H1 (cell line): ENCODE measurements at regions not wholly inside any gene's neighbourhood (a gene's known extent, or its start where the extent isn't known, plus 50 kb on each side); places are given as distances from the start of the nearest gene placed in this dataset.

Experiments used
- CTCF ChIA-PET: fragments of 300-600 bp; sonication (Branson Sonifier 250); formaldehyde crosslinking; loops from one replicate; lab custom pipeline; 2021; ENCODE audit not compliant: partially characterized antibody; lab: Charles Lee
- POLR2A ChIA-PET: fragments of 300-600 bp; sonication (Branson Sonifier 250); formaldehyde crosslinking; loops from one replicate; lab custom pipeline; 2021; ENCODE audit warnings: inconsistent platforms; ENCODE audit not compliant: partially characterized antibody; lab: Charles Lee
- DNase-seq, 2 experiments: peaks; one replicate each; pipeline versions ENCODE4 v3.0.0 to v3.0.0-alpha.2; 2010 to 2022; ENCODE audit warnings: low spot score in 2 of 2, low read depth in 1 of 2, mixed read lengths in 1 of 2
- FAIRE-seq: peaks from 2 replicates; lab custom pipeline; 2011; peaks lifted over from hg19 to GRCh38; lab: Jason Lieb, UNC
- H2AFZ ChIP-seq: 2 replicates; pipeline ENCODE4 v1.8.1; 2012; ENCODE audit warnings: low read length, inconsistent platforms
- H2AK5ac ChIP-seq: 2 replicates; pipeline ENCODE4 v1.6.1; 2013; ENCODE audit warnings: low read depth, low read length
- H2BK120ac ChIP-seq: replicated peaks from 2 replicates; pipeline ENCODE3; 2013; ENCODE audit warnings: low read depth, low read length, inconsistent platforms
- H2BK12ac ChIP-seq: 2 replicates; pipeline ENCODE4 v1.6.1; 2013; ENCODE audit warnings: low read depth, low read length
- H2BK15ac ChIP-seq: 2 replicates; pipeline ENCODE4 v1.6.1; 2013; ENCODE audit warnings: low read length
- H2BK20ac ChIP-seq: 2 replicates; pipeline ENCODE4 v1.6.1; 2013; ENCODE audit warnings: low read length
- H2BK5ac ChIP-seq: 2 replicates; pipeline ENCODE4 v1.6.1; 2013; ENCODE audit warnings: low read depth, low read length
- H3K14ac ChIP-seq: 2 replicates; pipeline ENCODE4 v1.6.1; 2013; ENCODE audit warnings: inconsistent platforms; ENCODE audit not compliant: insufficient read length
- H3K18ac ChIP-seq: 2 replicates; pipeline ENCODE4 v1.6.1; 2013; ENCODE audit warnings: low read length; ENCODE audit errors: extremely low read depth
- H3K23ac ChIP-seq: 2 replicates; pipeline ENCODE4 v1.6.1; 2013; ENCODE audit warnings: inconsistent platforms; ENCODE audit not compliant: insufficient read length
- H3K23me2 ChIP-seq: 2 replicates; pipeline ENCODE4 v1.6.1; 2013; ENCODE audit warnings: low read depth, low read length
- H3K27ac ChIP-seq: 2 replicates; pipeline ENCODE4 v1.6.1; 2011; ENCODE audit warnings: low read depth, low read length, inconsistent platforms
- H3K27me3 ChIP-seq, 4 experiments: replicated peaks in 1 of 4; 1 replicate in 1 of 4; 2 replicates in 3 of 4; pipeline versions ENCODE4 v1.6.1 to v1.8.1; 2011 to 2013; ENCODE audit warnings: low read length in 3 of 4, mild to moderate bottlenecking in 3 of 4, inconsistent platforms in 2 of 4, mixed read lengths in 2 of 4, moderate library complexity in 1 of 4; ENCODE audit not compliant: control insufficient read depth in 3 of 4, insufficient read depth in 3 of 4; ENCODE audit errors: extremely low read depth in 1 of 4
- H3K36me3 ChIP-seq, 4 experiments: 2 replicates each; pipeline versions ENCODE4 v1.6.1 to v1.8.1; 2011 to 2013; ENCODE audit warnings: mild to moderate bottlenecking in 4 of 4, low read length in 3 of 4, moderate library complexity in 2 of 4, control low read depth in 1 of 4, inconsistent platforms in 1 of 4; ENCODE audit not compliant: insufficient read depth in 4 of 4, control insufficient read depth in 2 of 4
- H3K4ac ChIP-seq: replicated peaks from 2 replicates; pipeline ENCODE3; 2013; ENCODE audit warnings: low read length, low read depth, mixed read lengths, inconsistent platforms; ENCODE audit not compliant: insufficient read length
- H3K4me1 ChIP-seq, 4 experiments: replicated peaks in 1 of 4; 1 replicate in 1 of 4; 2 replicates in 3 of 4; pipeline versions ENCODE4 v1.6.1 to v1.8.1; 2011 to 2013; ENCODE audit warnings: low read length in 3 of 4, inconsistent platforms in 2 of 4, mixed read lengths in 1 of 4; ENCODE audit not compliant: insufficient read depth in 4 of 4, control insufficient read depth in 3 of 4
- H3K4me2 ChIP-seq, 2 experiments: 2 replicates each; pipeline versions ENCODE4 v1.6.1 to v1.8.1; 2011 to 2013; ENCODE audit warnings: low read depth in 2 of 2, low read length in 2 of 2, control low read depth in 1 of 2, inconsistent platforms in 1 of 2, mild to moderate bottlenecking in 1 of 2; ENCODE audit not compliant: insufficient read depth in 1 of 2
- H3K4me3 ChIP-seq, 4 experiments: fragments of 200-600, 300-600 bp in 1 of 4; sonication (generic), shearing (Covaris generic), sonication (Bioruptor Twin) in 1 of 4; 2 replicates each; pipeline versions ENCODE4 v1.5.1 to v1.8.1; 2011 to 2016; ENCODE audit warnings: low read length in 4 of 4, low read depth in 3 of 4, control low read depth in 2 of 4, inconsistent platforms in 2 of 4, mild to moderate bottlenecking in 2 of 4, mixed read lengths in 1 of 4, moderate library complexity in 1 of 4; ENCODE audit not compliant: insufficient read depth in 2 of 4; ENCODE audit errors: extremely low read depth in 1 of 4
- H3K56ac ChIP-seq: replicated peaks from 2 replicates; pipeline ENCODE3; 2013; ENCODE audit warnings: low read depth, mild to moderate bottlenecking, mixed read lengths, low read length, inconsistent platforms; ENCODE audit not compliant: insufficient read length
- H3K79me1 ChIP-seq: 2 replicates; pipeline ENCODE4 v1.6.1; 2013; ENCODE audit warnings: low read depth, low read length, control low read depth
- H3K79me2 ChIP-seq, 2 experiments: 2 replicates each; pipeline versions ENCODE4 v1.6.1 to v1.8.1; 2012 to 2013; ENCODE audit warnings: low read length in 2 of 2, mild to moderate bottlenecking in 2 of 2, inconsistent platforms in 1 of 2; ENCODE audit not compliant: insufficient read depth in 2 of 2, control insufficient read depth in 1 of 2
- H3K9ac ChIP-seq, 4 experiments: replicated peaks in 1 of 4; 1 replicate in 1 of 4; 2 replicates in 3 of 4; pipeline versions ENCODE4 v1.6.1 to v1.8.1; 2011 to 2013; ENCODE audit warnings: low read depth in 3 of 4, low read length in 3 of 4, control low read depth in 2 of 4, mild to moderate bottlenecking in 2 of 4, moderate library complexity in 2 of 4, inconsistent platforms in 1 of 4; ENCODE audit errors: extremely low read depth in 1 of 4
- H3K9me3 ChIP-seq, 2 experiments: 2 replicates each; pipeline versions ENCODE4 v1.6.1 to v1.8.1; 2012 to 2013; ENCODE audit warnings: mild to moderate bottlenecking in 2 of 2, moderate library complexity in 2 of 2, control low read depth in 1 of 2, inconsistent platforms in 1 of 2, low read depth in 1 of 2, low read length in 1 of 2, mixed read lengths in 1 of 2; ENCODE audit not compliant: insufficient read depth in 2 of 2
- H4K20me1 ChIP-seq, 2 experiments: replicated peaks in 1 of 2; 2 replicates each; pipeline versions ENCODE3 to v1.8.1; 2011 to 2013; ENCODE audit warnings: inconsistent platforms in 2 of 2, low read length in 2 of 2, mild to moderate bottlenecking in 1 of 2; ENCODE audit not compliant: insufficient read depth in 2 of 2, control insufficient read depth in 1 of 2
- H4K5ac ChIP-seq: 2 replicates; pipeline ENCODE4 v1.6.1; 2013; ENCODE audit warnings: low read length, low read depth, mixed read lengths, inconsistent platforms; ENCODE audit not compliant: insufficient read length
- H4K8ac ChIP-seq: 2 replicates; pipeline ENCODE4 v1.8.0; 2013; ENCODE audit warnings: mild to moderate bottlenecking, moderate library complexity, low read length, inconsistent platforms; ENCODE audit not compliant: insufficient read depth; ENCODE audit errors: extremely low read depth
- H4K91ac ChIP-seq: replicated peaks from 2 replicates; pipeline ENCODE3; 2013; ENCODE audit warnings: low read length, mixed read lengths, inconsistent platforms; ENCODE audit not compliant: insufficient read length
- CTCF ChIP-seq, 3 experiments: IDR thresholded peaks; 1 replicate in 2 of 3; 2 replicates in 1 of 3; pipeline versions ENCODE4 v1.5.1 to v1.6.1; 2011; ENCODE audit warnings: low read length in 3 of 3, mild to moderate bottlenecking in 3 of 3, inconsistent platforms in 2 of 3, low read depth in 1 of 3, moderate library complexity in 1 of 3; ENCODE audit not compliant: insufficient read depth in 1 of 3; ENCODE audit errors: control extremely low read depth in 1 of 3
- KDM4A ChIP-seq: IDR thresholded peaks from one replicate; pipeline ENCODE4 v1.7.1; 2012; ENCODE audit warnings: low read depth, mild to moderate bottlenecking, moderate library complexity, low read length, inconsistent platforms; ENCODE audit not compliant: severe bottlenecking
- RBBP5 ChIP-seq: IDR thresholded peaks from 2 replicates; pipeline ENCODE4 v1.7.1; 2012; ENCODE audit warnings: low read depth, mild to moderate bottlenecking, inconsistent platforms, low read length, moderate library complexity, borderline replicate concordance
- TAF7 ChIP-seq: optimal IDR thresholded peaks from 2 replicates; pipeline ENCODE3; 2011; ENCODE audit warnings: low read depth, mild to moderate bottlenecking, inconsistent platforms, low read length, moderate library complexity, borderline replicate concordance
- YY1 ChIP-seq: IDR thresholded peaks from 2 replicates; pipeline ENCODE4 v1.6.1; 2011; ENCODE audit warnings: low read depth, mild to moderate bottlenecking, low read length
- WGBS, 2 experiments: shearing (Covaris generic) in 1 of 2; methylation state at CpG; one replicate each; pipeline versions ENCODE4 v1.1.6 to v1.1.7; 2013 to 2015; ENCODE audit warnings: low lambda C conversion rate in 2 of 2, mixed read lengths in 2 of 2, inconsistent platforms in 1 of 2, low coverage in 1 of 2, missing lambda C conversion rate in 1 of 2; ENCODE audit not compliant: insufficient replicate concordance in 2 of 2, insufficient coverage in 1 of 2, insufficient read length in 1 of 2; ENCODE audit errors: extremely low coverage in 1 of 2, missing lambda C conversion rate in 1 of 2; 5-methylcytosine and 5-hydroxymethylcytosine counted together

DNA sequence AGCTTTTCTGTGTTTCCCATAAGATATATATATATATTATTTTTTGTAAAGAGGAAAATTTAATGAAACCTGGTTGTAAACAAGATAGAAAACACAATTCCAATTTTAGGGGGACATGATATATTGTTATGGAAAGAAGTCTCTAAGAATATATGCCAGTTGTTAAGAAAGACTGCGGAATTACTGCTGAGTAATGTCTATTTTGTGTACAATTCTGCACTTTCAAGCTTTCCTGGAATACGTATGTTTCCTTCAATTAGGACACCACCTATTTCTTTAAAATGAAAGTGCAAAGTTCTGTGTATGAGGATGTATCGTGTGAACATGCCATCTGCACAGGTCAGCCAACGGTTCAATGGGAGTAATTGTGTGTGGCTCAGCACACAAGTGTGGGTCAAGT is 760.2 kb downstream of the BRD1 start:
- H3K27me3 ChIP-seq: no peaks in the 10 kb centered on the region
- H2AK5ac ChIP-seq: no peak overlapping the region
- no peak overlapping the region for H3K9ac ChIP-seq
- POLR2A ChIA-PET: no interaction called here
- no peak for DNase-seq
- no peaks in the 10 kb centered on the region for H3K79me1 ChIP-seq
- no peak overlapping the region for H3K27ac ChIP-seq
- H2BK20ac ChIP-seq: no peak overlapping the region
- TF ChIP-seq TAF7 (no peak), YY1 (no peak), KDM4A (no peak), CTCF (IDR thresholded peaks at IDR 0.05; ENCODE audit: control extremely low read depth in 1 of 3, insufficient read depth in 1 of 3, low read depth in 1 of 3, low read length in 3 of 3) (no peak), RBBP5 (no peak)
- 87% methylated on average over 4 of the region's 4 CpGs; no CpG with 5 or more reads in 1 of the 2 experiments for WGBS, 2 experiments
- H3K9me3 ChIP-seq: no peaks in the 10 kb centered on the region
- H3K14ac ChIP-seq: no peak overlapping the region
- H2AFZ ChIP-seq: no peak overlapping the region
- H3K56ac ChIP-seq: no peak overlapping the region
- no peak overlapping the region for H3K4ac ChIP-seq
- H3K36me3 ChIP-seq: no peaks in the 10 kb centered on the region
- no peak overlapping the region for H4K5ac ChIP-seq
- no peak overlapping the region for H2BK120ac ChIP-seq
- H4K8ac ChIP-seq: no peak overlapping the region
- H3K4me1 ChIP-seq: peaks cover 0 to 12% (median 1%) of the 10 kb centered on the region in 4 experiments; a peak in 3 of 7 replicates
- H4K20me1 ChIP-seq: peaks cover 0 to 2% of the 10 kb centered on the region in 2 experiments
- CTCF ChIA-PET: interaction anchor here (1.4 to 2.8 kb wide), 3 partner anchors 22 to 238 kb away, joined by 4 to 15 read pairs (median 5); no protein-coding TSS in a partner anchor
- H2BK12ac ChIP-seq: no peak overlapping the region
- no peak overlapping the region for H4K91ac ChIP-seq
- H3K23me2 ChIP-seq: no peaks in the 10 kb centered on the region
- no peak overlapping the region for H2BK15ac ChIP-seq
- no peak overlapping the region for H3K18ac ChIP-seq
- H2BK5ac ChIP-seq: no peak overlapping the region
- no peak overlapping the region for H3K4me2 ChIP-seq
- FAIRE-seq: no peak
- no peaks in the 10 kb centered on the region for H3K79me2 ChIP-seq
- no peak overlapping the region for H3K4me3 ChIP-seq
- H3K23ac ChIP-seq: no peak overlapping the region
